ENCODE measurements at regions not wholly inside any gene's neighbourhood (a gene's known extent, or its start where the extent isn't known, plus 50 kb on each side); places are given as distances from the start of the nearest gene placed in this dataset.
A peak's percentile ranks its signal among the peaks of the same experiment; 100 is the strongest.
"Not testable (repeated sequence)": the region's sequence is repeated elsewhere in the genome, so short reads cannot be mapped to it uniquely, and the experiment has no call there.

DNA sequence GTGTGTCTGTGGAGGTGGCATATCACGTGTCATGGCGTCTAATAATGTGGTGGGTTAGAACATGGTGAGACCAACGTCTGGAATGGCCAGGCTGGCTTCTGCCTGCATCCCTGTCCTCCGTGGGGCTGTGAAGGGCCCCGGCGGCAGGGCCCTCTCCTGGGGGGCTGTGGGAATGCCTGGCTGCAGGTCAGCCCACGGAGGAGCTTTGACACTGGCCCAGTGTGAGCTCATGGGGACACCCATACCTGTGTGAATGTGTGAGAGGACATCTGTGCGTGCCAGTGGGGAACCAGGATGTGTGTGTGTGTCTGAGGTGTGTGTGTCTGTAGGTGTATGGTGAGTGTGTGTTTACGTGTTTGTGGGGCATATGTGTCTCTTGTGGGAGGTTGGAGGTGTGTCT is 300.1 kb downstream of the TEX29 start:
- no peak for DNase-seq

DNA sequence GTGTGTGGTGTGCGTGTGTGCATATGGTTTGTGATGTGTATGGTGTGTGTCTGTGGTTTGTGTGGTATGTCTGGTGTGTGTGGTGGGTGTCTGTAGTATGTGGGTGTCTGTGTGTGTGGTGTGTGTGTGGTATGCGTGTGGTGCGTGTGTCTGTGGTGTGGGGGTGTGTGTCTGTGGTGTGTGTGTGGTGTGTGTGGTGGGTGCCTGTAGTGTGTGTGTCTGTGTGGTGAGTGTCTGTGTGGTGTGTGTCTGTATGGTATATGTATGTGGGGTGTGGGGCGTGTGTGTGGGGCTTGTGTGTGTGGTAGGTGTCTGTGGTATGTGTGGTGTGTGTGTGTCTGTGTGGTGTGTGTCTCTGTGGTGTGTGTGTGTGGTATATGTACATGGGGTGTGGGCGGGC is 300.7 kb downstream of the TEX29 start:
- no peak for DNase-seq

DNA sequence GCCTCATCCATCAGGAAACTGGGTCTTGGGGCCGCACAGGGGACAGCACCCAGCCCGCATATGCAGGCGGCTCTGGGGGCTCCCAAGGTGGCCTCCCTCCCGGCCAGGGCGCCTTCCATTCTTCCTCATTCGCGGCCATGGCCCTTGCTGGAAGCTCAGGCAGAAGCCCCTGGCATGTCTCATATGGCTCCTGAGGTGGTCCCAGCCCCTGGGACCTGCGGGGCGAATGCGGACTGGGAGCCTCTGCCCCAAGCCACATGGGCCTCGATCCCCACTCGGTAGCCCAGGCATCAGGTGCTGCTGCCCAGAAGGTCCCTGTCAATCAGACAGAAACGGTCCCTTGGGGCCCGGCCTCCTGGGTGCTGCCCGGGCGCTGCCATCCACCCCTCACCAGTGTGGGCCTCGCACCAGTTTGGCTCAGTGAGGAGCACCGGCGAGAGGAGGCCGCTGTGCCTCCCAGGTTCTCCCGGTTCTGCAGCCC is 301.6 kb downstream of the TEX29 start:
- DNase-seq = no peak

- DNase-seq = no peak
These were observed 302.8 kb downstream of the TEX29 start for GRCh38 chr13:111623208-111623607.

- DNase-seq = no peak
These were observed 303.5 kb downstream of the TEX29 start for GRCh38 chr13:111623743-111624505.

- DNase-seq = no peak
These were observed 305.3 kb downstream of the TEX29 start for GRCh38 chr13:111625526-111626315.

GRCh38 chr13:111626371-111627305 is 306.2 kb downstream of the TEX29 start:
- no peak for DNase-seq

GRCh38 chr13:111627596-111627995 is 307.2 kb downstream of the TEX29 start:
- DNase-seq = no peak

GRCh38 chr13:111629016-111629415 is 308.6 kb downstream of the TEX29 start:
- no peak for DNase-seq

GRCh38 chr13:111629457-111629856 is 309.0 kb downstream of the TEX29 start:
- no peak for DNase-seq

DNA sequence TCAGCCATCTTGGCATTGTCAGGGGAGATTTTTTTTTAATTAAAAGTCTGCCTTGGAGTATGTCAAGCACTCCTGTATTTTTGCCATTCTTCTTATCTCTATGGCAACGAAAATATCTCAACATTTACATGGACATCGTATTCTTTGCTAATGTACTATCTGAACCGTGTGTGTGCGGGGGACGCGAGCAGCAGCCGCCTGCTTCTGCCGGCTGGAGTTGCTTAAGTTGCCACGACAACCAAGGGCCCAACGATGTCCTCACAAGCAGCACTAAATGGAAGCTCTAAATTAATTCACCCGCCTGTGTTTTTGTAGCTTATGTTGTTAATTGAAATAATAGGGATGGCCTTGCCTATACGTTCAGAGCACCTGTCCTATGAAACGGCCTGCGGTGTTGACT is 309.5 kb downstream of the TEX29 start:
- no peak for DNase-seq

- DNase-seq = no peak
These were observed 310.0 kb downstream of the TEX29 start for GRCh38 chr13:111630406-111630805.

DNA sequence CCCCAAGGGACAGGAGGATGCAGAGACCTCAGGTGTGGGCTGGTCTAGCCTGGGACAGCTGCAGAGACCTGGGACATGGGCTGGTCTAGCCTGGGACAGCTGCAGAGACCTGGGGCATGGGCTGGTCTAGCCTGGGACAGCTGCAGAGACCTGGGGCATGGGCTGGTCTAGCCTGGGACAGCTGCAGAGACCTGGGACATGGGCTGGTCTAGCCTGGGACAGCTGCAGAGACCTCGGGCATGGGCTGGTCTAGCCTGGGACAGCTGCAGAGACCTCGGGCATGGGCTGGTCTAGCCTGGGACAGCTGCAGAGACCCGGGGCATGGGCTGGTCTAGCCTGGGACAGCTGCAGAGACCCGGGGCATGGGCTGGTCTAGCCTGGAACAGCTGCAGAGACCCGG is 310.8 kb downstream of the TEX29 start:
- not testable (repeated sequence) for DNase-seq

- no peak for DNase-seq
These were observed 312.5 kb downstream of the TEX29 start for GRCh38 chr13:111632906-111633305.

- no peak for DNase-seq
These were observed 313.0 kb downstream of the TEX29 start for GRCh38 chr13:111633401-111633800.

DNA sequence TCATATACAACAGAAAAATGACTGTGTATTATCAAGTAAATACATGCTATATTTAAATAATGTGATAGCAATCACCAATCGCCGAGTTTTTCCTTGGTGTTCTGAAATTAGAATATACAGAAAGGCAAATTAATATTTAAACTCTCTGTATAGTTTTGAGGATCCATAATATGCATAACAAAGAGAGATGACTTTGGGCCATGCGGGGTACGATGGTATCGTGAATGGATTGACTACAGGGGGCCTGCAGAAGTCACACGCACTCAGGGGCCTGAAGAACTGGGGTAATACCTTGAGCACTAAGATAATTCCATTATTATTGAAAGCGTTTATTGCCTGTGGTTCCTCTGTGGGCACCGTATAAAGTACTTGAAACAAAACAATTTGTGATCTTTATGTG is 314.0 kb downstream of the TEX29 start:
- no peak for DNase-seq

GRCh38 chr13:111636271-111636670 is 315.8 kb downstream of the TEX29 start:
- no peak for DNase-seq

GRCh38 chr13:111636804-111637203 is 316.4 kb downstream of the TEX29 start:
- DNase-seq = no peak

DNA sequence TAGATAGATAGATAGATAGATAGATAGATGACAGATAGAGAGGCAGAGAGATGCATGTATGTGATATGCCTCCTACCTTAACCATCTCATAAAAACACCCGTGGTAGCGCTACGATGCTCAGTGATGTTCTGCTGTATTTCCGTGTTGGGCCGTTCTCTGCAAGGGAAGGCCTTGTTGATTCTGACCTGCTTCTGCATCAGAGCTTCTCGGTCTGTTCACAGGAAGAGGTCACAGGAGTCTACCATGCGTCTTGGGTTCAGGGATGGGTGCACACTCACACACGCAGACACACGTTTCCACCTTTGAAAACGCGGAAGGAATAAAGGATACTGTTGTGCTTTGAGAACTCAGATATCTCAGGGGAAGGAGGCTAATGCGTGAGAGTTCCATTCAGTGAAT is 316.9 kb downstream of the TEX29 start:
- DNase-seq = no peak

DNA sequence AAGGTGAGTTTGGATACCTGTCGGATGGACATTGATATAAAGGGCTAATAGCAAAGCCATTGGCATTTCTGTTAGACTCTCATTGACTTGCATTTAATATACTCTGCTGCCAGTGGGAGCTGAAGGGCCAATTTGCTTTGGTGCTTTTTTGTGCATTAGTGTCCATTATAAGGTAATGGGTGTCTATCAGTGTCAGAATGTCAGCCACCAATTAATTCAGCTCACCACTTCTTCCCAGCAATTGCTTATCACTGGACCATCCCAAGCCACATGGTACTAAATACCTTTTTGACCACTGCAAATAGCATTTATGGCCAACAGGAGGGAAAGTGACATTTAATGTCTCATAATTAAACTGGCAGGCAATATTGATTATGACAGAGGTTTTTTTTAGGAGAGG is 317.8 kb downstream of the TEX29 start:
- no peak for DNase-seq

DNA sequence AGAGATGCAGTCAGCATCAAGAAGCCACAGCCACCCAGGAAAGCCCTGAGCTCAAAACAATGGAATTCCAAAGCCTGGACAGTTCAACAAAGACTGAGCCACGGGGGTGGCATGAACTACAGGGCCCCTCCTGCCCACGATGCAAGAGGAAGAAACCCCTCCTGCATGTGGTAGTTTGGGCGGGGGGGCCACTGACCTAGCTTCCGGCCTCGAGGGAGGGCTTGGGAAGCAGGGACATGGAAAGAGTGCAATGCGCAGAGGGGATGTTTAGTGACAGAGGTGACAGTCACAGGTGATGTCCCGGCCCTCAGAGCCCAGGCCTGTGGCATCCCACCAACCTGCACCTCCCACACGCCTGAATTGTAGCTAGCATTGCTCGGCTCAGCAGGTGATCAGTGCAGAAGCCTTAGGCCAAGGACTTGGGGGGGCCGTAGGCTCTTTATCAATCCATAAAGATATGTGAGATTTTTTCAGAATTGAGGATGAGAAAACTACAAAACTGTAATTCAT is 318.8 kb downstream of the TEX29 start:
- DNase-seq = no peak

- DNase-seq = peak; percentile 55
These were observed 319.6 kb downstream of the TEX29 start for GRCh38 chr13:111640006-111640405.

All from muscle of arm (tissue), 1 donor.